Testis (tissue), 2 donors: ENCODE measurements at regions not wholly inside any gene's neighbourhood (a gene's known extent, or its start where the extent isn't known, plus 50 kb on each side); places are given as distances from the start of the nearest gene placed in this dataset.

ENCODE experiments used
- POLR2A ChIP-seq: fragments of 450-650 bp; IDR thresholded peaks from one replicate; pipeline ENCODE4 v1.6.1; 2017; ENCODE audit warnings: antibody characterized with exemption, mild to moderate bottlenecking, moderate library complexity
- TF ChIP-seq, protein P1 (sequence below), 3 experiments: fragments of 450-650 bp in 2 of 3; fragments of 200-600 bp in 1 of 3; sonication (generic) in 1 of 3; IDR thresholded peaks; one replicate each; pipeline ENCODE4 v1.5.1; 2016 to 2019; ENCODE audit warnings: antibody characterized with exemption in 3 of 3, mild to moderate bottlenecking in 2 of 3, moderate library complexity in 1 of 3

DNA sequence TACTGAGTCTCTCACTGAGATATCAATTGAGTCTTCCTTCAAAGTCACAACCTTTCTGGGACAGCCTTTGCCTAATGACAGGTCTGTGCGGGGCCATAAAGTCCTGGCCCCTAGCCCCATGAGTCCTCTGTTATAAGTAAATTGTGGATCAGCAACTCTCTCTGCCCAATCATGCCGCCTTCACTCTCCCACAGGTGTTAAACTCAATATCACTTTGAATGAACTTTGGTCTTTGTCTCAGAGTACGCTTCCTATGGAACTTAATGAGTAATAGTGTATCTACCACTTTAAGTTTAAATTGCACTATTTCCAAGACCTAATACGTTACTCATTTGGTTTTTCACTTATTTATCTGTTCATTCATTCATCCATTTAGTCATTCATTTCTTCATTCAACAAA, 826.4 kb downstream of the TUSC7 start:
- TF ChIP-seq, protein P1, sequence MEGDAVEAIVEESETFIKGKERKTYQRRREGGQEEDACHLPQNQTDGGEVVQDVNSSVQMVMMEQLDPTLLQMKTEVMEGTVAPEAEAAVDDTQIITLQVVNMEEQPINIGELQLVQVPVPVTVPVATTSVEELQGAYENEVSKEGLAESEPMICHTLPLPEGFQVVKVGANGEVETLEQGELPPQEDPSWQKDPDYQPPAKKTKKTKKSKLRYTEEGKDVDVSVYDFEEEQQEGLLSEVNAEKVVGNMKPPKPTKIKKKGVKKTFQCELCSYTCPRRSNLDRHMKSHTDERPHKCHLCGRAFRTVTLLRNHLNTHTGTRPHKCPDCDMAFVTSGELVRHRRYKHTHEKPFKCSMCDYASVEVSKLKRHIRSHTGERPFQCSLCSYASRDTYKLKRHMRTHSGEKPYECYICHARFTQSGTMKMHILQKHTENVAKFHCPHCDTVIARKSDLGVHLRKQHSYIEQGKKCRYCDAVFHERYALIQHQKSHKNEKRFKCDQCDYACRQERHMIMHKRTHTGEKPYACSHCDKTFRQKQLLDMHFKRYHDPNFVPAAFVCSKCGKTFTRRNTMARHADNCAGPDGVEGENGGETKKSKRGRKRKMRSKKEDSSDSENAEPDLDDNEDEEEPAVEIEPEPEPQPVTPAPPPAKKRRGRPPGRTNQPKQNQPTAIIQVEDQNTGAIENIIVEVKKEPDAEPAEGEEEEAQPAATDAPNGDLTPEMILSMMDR (IDR thresholded peaks at IDR 0.05), result no peak
- no peak for TF ChIP-seq POLR2A
